ENCODE measurements at regions not wholly inside any gene's neighbourhood (a gene's known extent, or its start where the extent isn't known, plus 50 kb on each side); places are given as distances from the start of the nearest gene placed in this dataset.

GRCh38 chr13:104953588-104953987, 1581.9 kb downstream of the EFNB2 start:
- no peak for TF ChIP-seq POLR2A (IDR thresholded peaks at IDR 0.05; ENCODE audit: low read depth, low read length)
- no peak for TF ChIP-seq POLR2AphosphoS5 (IDR thresholded peaks at IDR 0.05; ENCODE audit: low read depth, low read length)

Measured in GM12892 (cell line).